GM18505 (cell line): ENCODE measurements at regions not wholly inside any gene's neighbourhood (a gene's known extent, or its start where the extent isn't known, plus 50 kb on each side); places are given as distances from the start of the nearest gene placed in this dataset.
"Not testable (repeated sequence)": the region's sequence is repeated elsewhere in the genome, so short reads cannot be mapped to it uniquely, and the experiment has no call there.

Experiments
- ATAC-seq: cut with Tn5 transposase; IDR thresholded peaks from one replicate; pipeline ENCODE4 v1.9.1; 2021; ENCODE audit not compliant: unreplicated experiment
- POLR2A ChIP-seq: IDR thresholded peaks from 4 replicates; pipeline ENCODE4 v1.6.1; 2011; ENCODE audit warnings: borderline replicate concordance; ENCODE audit not compliant: insufficient read depth, insufficient read length; ENCODE audit errors: extremely low read depth

- no peak for TF ChIP-seq POLR2A
- ATAC-seq = no peak
These were observed 333.7 kb upstream of the MEIS1 start for GRCh38 chr2:66101206-66101605.

DNA sequence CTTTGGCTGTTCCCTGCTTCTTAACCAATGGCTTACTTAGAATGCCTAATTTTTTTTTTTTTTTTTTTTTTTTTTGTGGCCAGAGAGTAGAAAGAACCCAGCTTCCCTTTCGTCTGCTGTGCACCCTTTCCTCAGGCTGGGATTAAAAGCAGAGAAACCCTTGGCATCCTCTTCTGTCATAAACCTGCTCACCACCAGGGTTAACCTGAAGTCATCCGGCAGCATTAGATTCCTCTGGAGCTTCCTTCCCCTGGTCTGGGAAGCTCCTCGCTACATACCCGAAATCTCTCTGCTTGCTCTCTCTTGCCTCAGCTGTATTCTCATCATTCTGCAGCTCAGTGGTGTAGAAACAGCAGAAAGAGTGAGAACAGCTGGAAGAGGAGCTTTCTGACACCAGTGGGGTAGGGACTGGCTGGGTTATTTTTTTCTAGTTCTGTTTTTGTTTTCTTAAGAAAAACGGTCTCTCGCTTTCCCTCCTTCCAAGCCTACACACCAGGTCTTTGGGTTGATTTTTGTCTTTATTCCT, 339.0 kb upstream of the MEIS1 start:
- TF ChIP-seq POLR2A = no peak
- ATAC-seq = no peak

- ATAC-seq = not testable (repeated sequence)
These were observed 340.2 kb upstream of the MEIS1 start for GRCh38 chr2:66094689-66095088.

GRCh38 chr2:66093371-66093770, 341.6 kb upstream of the MEIS1 start:
- TF ChIP-seq POLR2A = no peak
- ATAC-seq = no peak

DNA sequence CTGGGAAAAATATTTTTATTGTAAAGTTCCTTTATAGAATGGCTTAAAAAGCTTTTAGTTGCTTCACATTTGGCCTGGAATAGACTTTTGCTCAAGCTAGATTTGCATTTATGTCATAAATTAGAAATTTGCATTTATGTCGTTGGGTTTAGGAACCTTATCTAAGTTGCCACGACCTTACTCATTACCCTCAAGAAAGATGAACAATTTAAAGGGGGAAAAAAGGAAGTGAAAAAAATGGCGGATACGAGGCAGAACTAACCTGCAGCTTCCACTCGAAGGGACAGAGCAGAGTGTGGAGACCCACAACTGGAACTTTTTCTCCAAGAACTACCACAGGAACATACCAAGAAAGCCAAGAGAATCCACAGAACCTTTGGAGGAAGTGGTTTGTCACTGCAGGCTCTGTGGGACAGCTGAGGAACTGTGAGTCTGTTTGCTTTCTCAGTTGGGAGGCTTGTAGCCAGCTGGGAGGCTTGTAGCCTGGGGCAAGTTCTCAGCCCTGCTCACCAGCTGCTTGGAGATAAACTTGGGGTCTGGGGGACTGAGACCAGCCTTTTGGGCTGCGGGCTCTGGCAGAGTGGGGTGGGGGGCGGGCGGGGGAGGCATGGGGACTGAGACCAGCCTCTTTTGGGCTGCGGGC, 349.9 kb upstream of the MEIS1 start:
- TF ChIP-seq POLR2A = no peak
- no peak for ATAC-seq

- TF ChIP-seq POLR2A = no peak
- ATAC-seq = no peak
These were observed 352.3 kb upstream of the MEIS1 start for GRCh38 chr2:66082581-66082980.

DNA sequence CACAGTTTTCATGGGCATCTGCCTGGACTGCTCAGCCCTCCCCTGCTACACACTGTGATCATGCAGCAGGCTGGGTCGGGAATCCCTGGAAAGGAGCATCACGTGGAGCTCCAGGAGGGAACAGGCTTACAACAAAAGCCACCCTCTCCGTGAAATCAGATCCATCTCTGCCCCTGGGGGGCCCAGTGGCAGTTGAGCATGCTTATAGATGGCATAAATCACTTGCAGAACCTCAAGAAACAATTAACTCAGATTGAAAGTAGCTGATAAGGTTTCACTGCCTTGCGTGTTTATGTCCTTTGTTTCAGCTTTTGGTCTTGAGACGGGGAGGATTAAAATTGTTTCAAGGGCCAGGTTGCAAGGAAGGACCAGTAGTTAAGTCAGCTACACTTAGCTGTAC, 354.8 kb upstream of the MEIS1 start:
- no peak for TF ChIP-seq POLR2A
- ATAC-seq = no peak

- ATAC-seq = no peak
- TF ChIP-seq POLR2A = no peak
These were observed 361.8 kb upstream of the MEIS1 start for GRCh38 chr2:66073172-66073571.

DNA sequence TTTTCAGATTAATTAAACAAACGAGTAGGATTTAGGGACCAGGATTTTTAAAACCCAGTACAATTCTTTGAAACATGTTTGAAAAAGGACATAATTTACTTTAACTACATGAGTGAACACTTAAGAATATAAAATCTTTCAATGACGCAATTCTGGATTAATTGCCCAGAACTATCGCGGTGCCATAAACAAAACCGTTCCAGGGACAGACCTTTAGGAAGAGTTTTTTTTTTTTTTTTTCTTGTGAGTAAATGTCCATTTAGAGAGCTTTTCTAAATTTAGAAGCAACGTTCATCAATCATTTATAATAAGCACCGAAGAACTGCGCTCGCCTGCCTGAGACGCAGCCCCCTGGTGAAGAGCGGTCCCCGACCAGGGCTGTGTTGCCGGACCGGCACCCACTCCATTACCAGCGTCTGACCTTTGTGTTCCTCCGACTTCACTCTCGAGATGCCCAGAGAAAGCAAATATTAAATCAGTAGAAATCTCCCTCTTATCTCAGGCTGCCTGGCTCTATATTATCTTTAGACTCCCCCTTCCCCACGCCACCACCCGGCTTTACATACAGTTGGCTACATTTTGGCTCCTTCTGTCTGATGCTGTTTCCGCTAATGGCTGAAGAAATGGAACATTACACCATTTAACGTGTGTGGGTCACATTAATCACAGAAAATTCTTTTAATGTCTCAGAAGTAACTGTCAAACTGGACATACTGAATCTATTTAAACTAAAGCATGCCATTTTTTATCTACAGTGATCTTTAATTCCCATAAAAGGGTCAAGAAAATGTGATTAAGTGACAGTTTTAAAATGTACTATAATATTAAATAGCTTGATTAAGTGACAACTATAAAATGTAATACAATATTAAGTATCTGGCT, 364.0 kb upstream of the MEIS1 start:
- no peak for ATAC-seq
- no peak for TF ChIP-seq POLR2A

GRCh38 chr2:66069937-66070720, 364.8 kb upstream of the MEIS1 start:
- no peak for TF ChIP-seq POLR2A
- no peak for ATAC-seq

GRCh38 chr2:66066032-66066431, 368.9 kb upstream of the MEIS1 start:
- TF ChIP-seq POLR2A = no peak
- ATAC-seq = no peak

DNA sequence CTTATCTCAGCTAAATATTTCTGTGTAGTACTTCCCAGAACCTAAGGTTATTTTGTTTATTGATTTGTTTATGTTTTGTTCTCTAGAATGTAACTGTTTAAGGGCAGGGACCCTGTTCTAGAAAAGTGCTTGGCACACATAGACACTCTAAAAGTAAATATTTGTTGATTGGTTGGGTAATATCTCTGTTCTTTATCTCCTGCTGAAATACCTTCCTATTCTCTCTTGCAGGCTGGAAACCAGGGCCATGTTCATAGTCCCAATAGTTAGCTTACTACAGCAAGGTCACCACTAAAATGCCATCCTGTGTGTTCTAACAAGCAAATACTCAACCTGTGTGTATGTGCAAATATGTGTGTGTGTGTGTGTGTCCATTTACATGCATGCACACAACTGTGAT, 375.6 kb upstream of the MEIS1 start:
- no peak for ATAC-seq
- TF ChIP-seq POLR2A = no peak

GRCh38 chr2:66058675-66059074, 376.2 kb upstream of the MEIS1 start:
- ATAC-seq = no peak
- no peak for TF ChIP-seq POLR2A

- no peak for ATAC-seq
These were observed 377.1 kb upstream of the MEIS1 start for GRCh38 chr2:66057844-66058243.

DNA sequence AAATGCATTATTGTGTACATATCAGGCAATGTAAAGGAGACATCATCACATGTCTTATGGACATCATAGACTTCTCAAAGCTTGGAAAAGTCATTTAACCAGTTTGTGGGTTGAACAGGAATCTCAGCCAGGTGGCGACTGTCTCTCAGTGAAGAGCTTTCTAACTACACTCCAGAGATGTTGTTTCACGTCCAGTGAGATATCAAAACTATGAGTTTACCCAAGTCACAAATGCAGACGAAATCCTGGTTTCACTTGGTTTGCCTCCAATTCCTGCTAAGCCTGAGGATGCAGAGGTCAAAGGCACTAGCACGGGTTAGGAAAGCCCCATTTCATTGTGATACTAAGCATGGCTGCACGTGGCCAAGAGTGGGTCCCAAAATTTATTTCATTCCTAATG, 384.5 kb upstream of the MEIS1 start:
- ATAC-seq = no peak
- TF ChIP-seq POLR2A = no peak

More at GRCh38 chr2:66057844-66058243, 377.1 kb upstream of the MEIS1 start:
- no peak for TF ChIP-seq POLR2A
